ENCODE measurements at regions not wholly inside any gene's neighbourhood (a gene's known extent, or its start where the extent isn't known, plus 50 kb on each side); places are given as distances from the start of the nearest gene placed in this dataset.

DNA sequence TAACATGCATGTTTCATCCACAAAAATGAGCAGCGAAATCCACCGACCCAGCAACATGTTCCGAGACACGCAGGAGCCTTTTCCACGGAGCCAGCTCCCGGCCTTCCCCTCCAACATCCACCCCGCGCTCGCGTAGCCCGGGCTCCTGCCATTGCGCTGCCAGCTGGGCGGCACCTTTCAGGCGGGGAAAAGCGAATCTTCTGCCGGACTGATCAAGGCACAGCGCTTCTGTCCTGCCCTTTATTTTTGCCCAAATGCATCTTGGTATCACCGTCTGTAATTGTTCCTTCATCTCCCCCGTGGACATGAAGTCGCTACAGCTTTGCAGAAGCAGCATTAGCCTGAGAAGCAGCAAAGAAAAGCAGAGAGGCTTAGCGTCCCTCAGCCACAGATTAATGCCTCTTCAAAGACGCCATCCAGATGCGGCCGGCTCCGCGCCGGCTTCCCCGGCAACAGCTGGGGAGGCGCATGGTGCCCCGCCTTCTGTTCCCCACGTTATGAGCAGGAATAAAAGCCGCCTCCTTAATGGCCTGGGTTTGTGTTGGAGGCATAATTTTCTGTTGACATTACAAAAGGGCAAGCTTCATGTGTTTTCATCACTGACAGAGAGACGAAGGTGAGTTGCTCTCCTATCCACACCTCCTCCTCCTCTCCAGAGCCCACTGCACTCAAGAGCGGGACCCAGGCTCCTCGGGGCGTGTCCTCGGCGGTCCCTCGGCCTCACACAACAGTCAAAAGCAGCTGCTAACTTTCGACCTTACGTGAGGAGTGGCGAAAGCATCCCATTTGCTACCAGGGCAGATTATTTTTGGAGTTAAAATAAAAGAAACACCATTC, 122.1 kb upstream of the SALL3 start:
- Histone ChIP-seq H3K27me3 (ENCODE audit: control insufficient read depth in 5 of 5, insufficient read depth in 4 of 5, low read length in 5 of 5) (peaks cover 10 to 24% (median 15%) of the 10 kb centered on the region in 5 donors), H3K9me3 (ENCODE audit: control insufficient read depth in 5 of 5, low read length in 5 of 5) (peaks cover 0 to 14% (median 0%) of the 10 kb centered on the region in 5 donors)

DNA sequence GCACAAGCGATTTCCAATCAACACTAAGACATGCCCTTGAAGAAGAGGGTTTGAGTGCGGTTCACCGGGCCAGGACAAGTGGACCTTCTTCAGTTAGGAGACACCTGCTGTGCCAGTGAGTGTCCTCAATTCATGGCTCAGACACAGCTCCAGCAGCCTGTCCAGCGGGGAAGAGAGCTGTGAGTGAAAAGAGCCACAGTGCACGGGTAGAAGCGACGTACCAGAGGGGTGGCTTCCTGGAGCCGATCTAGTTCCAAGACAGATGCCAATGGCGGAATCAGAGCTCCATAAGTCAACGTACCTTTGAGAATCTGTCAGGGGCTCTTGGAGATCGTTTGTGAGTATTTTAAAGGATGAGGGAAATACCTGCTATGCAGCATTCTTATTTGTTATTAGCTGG, 119.9 kb upstream of the SALL3 start:
- H3K9me3 ChIP-seq (ENCODE audit: control insufficient read depth in 5 of 5, low read length in 5 of 5): peaks cover 0 to 5% (median 0%) of the 10 kb centered on the region in 5 donors
- H3K27me3 ChIP-seq (ENCODE audit: control insufficient read depth in 5 of 5, insufficient read depth in 4 of 5, low read length in 5 of 5): peaks cover 10 to 32% (median 15%) of the 10 kb centered on the region in 5 donors
- no peak overlapping the region for H3K27ac ChIP-seq (ENCODE audit: low read depth, low read length)
- H3K9ac ChIP-seq (ENCODE audit: low read length in 5 of 5): no peak overlapping the region
- no peaks in the 10 kb centered on the region for H3K4me1 ChIP-seq (ENCODE audit: control insufficient read depth in 5 of 5, insufficient read depth in 5 of 5, low read length in 5 of 5)
- H3K36me3 ChIP-seq (ENCODE audit: control insufficient read depth in 5 of 5, insufficient read depth in 5 of 5, low read length in 5 of 5): no peaks in the 10 kb centered on the region
- H3K4me3 ChIP-seq (ENCODE audit: low read depth in 1 of 5, low read length in 5 of 5): no peak overlapping the region

More for the DNA sequence above, 122.1 kb upstream of the SALL3 start:
- Histone ChIP-seq H3K9ac (ENCODE audit: low read length in 5 of 5) (no peak overlapping the region), H3K4me3 (ENCODE audit: low read depth in 1 of 5, low read length in 5 of 5) (no peak overlapping the region), H3K36me3 (ENCODE audit: control insufficient read depth in 5 of 5, insufficient read depth in 5 of 5, low read length in 5 of 5) (no peaks in the 10 kb centered on the region), H3K27ac (ENCODE audit: low read depth, low read length) (no peak overlapping the region), H3K4me1 (ENCODE audit: control insufficient read depth in 5 of 5, insufficient read depth in 5 of 5, low read length in 5 of 5) (no peaks in the 10 kb centered on the region)

DNA sequence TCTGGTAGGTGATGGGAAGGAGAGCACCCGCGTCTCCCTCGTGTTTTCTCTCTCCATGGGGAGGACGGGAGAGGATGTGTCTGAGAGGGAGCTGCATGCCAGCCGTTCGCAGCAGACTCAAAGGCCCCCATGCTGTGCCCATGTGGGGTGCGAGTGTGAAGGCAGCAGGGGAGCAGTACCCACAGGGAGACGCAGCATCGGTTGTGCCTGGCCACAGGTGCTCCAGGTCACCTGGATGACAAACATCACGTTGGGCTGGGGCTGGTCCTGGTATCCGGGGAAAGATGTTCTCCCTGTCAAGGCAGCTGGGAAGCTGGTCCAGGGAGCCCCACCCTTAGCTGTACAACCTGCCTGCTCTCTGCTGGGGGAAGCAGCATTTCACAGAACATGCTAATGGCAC, 119.5 kb upstream of the SALL3 start:
- H3K4me1 ChIP-seq (ENCODE audit: control insufficient read depth in 5 of 5, insufficient read depth in 5 of 5, low read length in 5 of 5): no peaks in the 10 kb centered on the region
- peaks cover 10 to 32% (median 17%) of the 10 kb centered on the region in 5 donors for H3K27me3 ChIP-seq (ENCODE audit: control insufficient read depth in 5 of 5, insufficient read depth in 4 of 5, low read length in 5 of 5)
- no peak overlapping the region for H3K9ac ChIP-seq (ENCODE audit: low read length in 5 of 5)
- H3K9me3 ChIP-seq (ENCODE audit: control insufficient read depth in 5 of 5, low read length in 5 of 5): peaks cover 0 to 3% (median 0%) of the 10 kb centered on the region in 5 donors
- no peak overlapping the region for H3K27ac ChIP-seq (ENCODE audit: low read depth, low read length)
- H3K4me3 ChIP-seq (ENCODE audit: low read depth in 1 of 5, low read length in 5 of 5): no peak overlapping the region
- H3K36me3 ChIP-seq (ENCODE audit: control insufficient read depth in 5 of 5, insufficient read depth in 5 of 5, low read length in 5 of 5): no peaks in the 10 kb centered on the region

DNA sequence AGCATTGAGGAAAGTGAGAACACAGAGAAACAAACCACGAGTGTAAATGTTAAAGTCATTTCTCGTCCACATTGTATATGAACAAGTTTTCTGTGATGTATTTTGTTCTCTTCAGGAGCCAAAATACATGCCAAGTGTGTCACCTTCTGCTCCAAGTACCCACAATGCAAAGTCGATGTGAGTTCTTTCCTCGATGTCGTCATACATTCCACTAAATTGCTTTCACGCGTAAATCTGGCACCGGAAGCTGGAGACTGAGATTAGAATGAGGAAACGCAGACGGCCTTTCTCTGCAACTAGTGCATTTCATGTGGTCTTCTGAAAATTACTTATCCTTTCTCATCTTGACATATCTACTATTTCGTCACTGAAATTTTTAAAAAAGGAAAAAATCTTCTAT, 118.5 kb upstream of the SALL3 start:
- Histone ChIP-seq H3K4me3 (ENCODE audit: low read depth in 1 of 5, low read length in 5 of 5) (no peak overlapping the region), H3K9me3 (ENCODE audit: control insufficient read depth in 5 of 5, low read length in 5 of 5) (peaks cover 0 to 3% (median 0%) of the 10 kb centered on the region in 5 donors), H3K27ac (ENCODE audit: low read depth, low read length) (no peak overlapping the region), H3K4me1 (ENCODE audit: control insufficient read depth in 5 of 5, insufficient read depth in 5 of 5, low read length in 5 of 5) (no peaks in the 10 kb centered on the region), H3K9ac (ENCODE audit: low read length in 5 of 5) (no peak overlapping the region), H3K36me3 (ENCODE audit: control insufficient read depth in 5 of 5, insufficient read depth in 5 of 5, low read length in 5 of 5) (no peaks in the 10 kb centered on the region), H3K27me3 (ENCODE audit: control insufficient read depth in 5 of 5, insufficient read depth in 4 of 5, low read length in 5 of 5) (peaks cover 9 to 32% (median 17%) of the 10 kb centered on the region in 5 donors)

DNA sequence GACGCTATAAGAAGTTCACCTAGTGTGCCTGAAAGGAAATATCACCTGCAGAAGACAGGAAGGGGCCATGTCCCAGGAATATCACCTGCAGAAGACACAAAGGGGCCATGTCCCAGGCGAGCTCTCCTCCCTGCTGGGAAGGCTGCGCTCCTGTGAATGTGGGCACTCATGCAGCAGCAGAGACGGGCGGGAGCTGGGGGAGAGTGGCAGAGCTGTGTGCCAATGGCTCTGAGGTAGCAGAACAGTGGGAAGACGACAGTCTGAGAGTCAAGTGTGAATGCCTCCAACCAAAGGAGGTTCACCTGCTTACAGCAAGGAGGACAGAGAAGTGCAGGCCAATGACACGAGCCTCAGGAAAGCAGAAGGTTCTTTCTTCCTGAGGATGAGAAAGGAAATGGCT, 117.9 kb upstream of the SALL3 start:
- Histone ChIP-seq H3K4me1 (ENCODE audit: control insufficient read depth in 5 of 5, insufficient read depth in 5 of 5, low read length in 5 of 5) (no peaks in the 10 kb centered on the region), H3K4me3 (ENCODE audit: low read depth in 1 of 5, low read length in 5 of 5) (no peak overlapping the region), H3K9me3 (ENCODE audit: control insufficient read depth in 5 of 5, low read length in 5 of 5) (peaks cover 0 to 3% (median 0%) of the 10 kb centered on the region in 5 donors), H3K27ac (ENCODE audit: low read depth, low read length) (no peak overlapping the region), H3K36me3 (ENCODE audit: control insufficient read depth in 5 of 5, insufficient read depth in 5 of 5, low read length in 5 of 5) (no peaks in the 10 kb centered on the region), H3K9ac (ENCODE audit: low read length in 5 of 5) (no peak overlapping the region), H3K27me3 (ENCODE audit: control insufficient read depth in 5 of 5, insufficient read depth in 4 of 5, low read length in 5 of 5) (peaks cover 7 to 28% (median 17%) of the 10 kb centered on the region in 5 donors)

DNA sequence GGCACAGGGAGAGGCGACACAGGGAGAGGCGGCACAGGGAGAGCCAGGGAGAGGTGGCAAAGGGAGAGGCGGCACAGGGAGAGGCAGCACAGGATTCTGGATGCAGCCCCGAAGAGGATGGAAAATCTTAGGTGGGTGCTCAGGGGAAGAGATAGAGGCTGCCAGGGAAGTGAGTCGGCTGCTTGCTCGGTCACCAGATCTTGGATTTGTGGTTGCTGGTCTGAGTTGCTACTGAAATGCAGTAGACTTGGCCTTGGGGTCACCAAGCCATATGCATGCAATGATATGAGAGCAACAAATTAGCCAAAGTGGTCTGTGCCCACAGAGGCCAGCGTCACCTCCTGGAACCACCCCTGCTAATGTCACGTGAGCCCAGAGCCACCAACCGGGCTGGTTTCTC, 117.2 kb upstream of the SALL3 start:
- H3K4me1 ChIP-seq (ENCODE audit: control insufficient read depth in 5 of 5, insufficient read depth in 5 of 5, low read length in 5 of 5): no peaks in the 10 kb centered on the region
- peaks cover 5 to 21% (median 17%) of the 10 kb centered on the region in 5 donors for H3K27me3 ChIP-seq (ENCODE audit: control insufficient read depth in 5 of 5, insufficient read depth in 4 of 5, low read length in 5 of 5)
- H3K27ac ChIP-seq (ENCODE audit: low read depth, low read length): no peak overlapping the region
- H3K9ac ChIP-seq (ENCODE audit: low read length in 5 of 5): no peak overlapping the region
- peaks cover 0 to 3% (median 0%) of the 10 kb centered on the region in 5 donors for H3K9me3 ChIP-seq (ENCODE audit: control insufficient read depth in 5 of 5, low read length in 5 of 5)
- H3K36me3 ChIP-seq (ENCODE audit: control insufficient read depth in 5 of 5, insufficient read depth in 5 of 5, low read length in 5 of 5): no peaks in the 10 kb centered on the region
- no peak overlapping the region for H3K4me3 ChIP-seq (ENCODE audit: low read depth in 1 of 5, low read length in 5 of 5)

DNA sequence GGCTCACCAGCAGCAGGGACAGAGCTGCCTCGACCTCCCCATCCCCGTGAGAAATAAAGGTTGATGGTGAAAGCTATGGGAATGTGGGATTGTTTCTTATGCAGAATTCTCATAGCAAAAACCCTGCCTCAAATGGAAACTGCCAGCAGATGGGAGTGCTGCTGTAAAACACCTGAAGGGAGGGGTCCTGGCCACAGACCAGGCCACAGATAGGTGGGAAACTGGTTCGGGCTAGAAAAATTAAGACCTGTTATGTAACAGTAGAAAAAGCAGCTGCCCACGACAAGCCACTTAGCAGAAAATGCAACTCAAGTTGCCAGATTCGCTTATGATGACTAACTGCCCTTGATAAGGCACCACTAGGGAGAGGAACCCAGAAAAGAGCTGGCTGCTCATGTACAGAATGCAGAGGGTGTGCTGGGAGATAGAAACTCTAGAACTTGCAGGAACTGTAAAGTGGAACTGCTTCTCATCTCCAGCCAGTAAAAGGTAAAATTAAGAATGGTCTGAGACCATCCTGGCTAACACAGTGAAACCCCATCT, 114.5 kb upstream of the SALL3 start:
- peaks cover under 1 to 17% (median 12%) of the 10 kb centered on the region in 5 donors for H3K27me3 ChIP-seq (ENCODE audit: control insufficient read depth in 5 of 5, insufficient read depth in 4 of 5, low read length in 5 of 5)
- H3K27ac ChIP-seq (ENCODE audit: low read depth, low read length): no peak overlapping the region
- no peaks in the 10 kb centered on the region for H3K4me1 ChIP-seq (ENCODE audit: control insufficient read depth in 5 of 5, insufficient read depth in 5 of 5, low read length in 5 of 5)
- no peak overlapping the region for H3K9ac ChIP-seq (ENCODE audit: low read length in 5 of 5)
- no peaks in the 10 kb centered on the region for H3K36me3 ChIP-seq (ENCODE audit: control insufficient read depth in 5 of 5, insufficient read depth in 5 of 5, low read length in 5 of 5)
- no peak overlapping the region for H3K4me3 ChIP-seq (ENCODE audit: low read depth in 1 of 5, low read length in 5 of 5)
- H3K9me3 ChIP-seq (ENCODE audit: control insufficient read depth in 5 of 5, low read length in 5 of 5): peaks cover 0 to 3% (median 0%) of the 10 kb centered on the region in 5 donors

DNA sequence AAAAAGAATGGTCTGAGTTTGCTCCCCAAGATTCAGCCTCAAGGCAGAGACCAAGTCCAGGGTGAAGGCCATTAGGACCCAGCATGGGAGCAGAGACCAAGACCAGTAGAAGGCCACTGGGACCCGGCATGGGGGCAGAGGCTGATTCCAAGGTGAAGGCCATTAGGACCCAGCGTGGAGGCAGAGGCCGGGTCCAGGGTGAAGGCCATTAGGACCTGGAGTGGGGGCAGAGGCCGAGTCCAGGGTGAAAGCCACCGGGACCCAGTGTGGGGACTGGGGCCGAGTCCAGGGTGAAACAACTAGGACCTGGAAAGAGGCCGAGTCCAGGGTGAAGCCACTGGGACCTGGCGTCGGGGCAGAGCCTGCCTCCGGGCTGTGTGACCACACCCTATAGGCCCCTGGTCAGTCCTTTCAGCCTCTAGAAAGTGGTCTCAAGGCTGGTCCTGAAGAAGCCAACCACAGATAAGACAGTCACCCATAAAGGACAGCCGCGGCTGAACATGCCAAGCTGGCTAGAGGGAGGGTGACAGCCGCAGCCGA, 113.8 kb upstream of the SALL3 start:
- H3K4me3 ChIP-seq (ENCODE audit: low read depth in 1 of 5, low read length in 5 of 5): no peak overlapping the region
- no peak overlapping the region for H3K9ac ChIP-seq (ENCODE audit: low read length in 5 of 5)
- no peaks in the 10 kb centered on the region for H3K36me3 ChIP-seq (ENCODE audit: control insufficient read depth in 5 of 5, insufficient read depth in 5 of 5, low read length in 5 of 5)
- H3K27me3 ChIP-seq (ENCODE audit: control insufficient read depth in 5 of 5, insufficient read depth in 4 of 5, low read length in 5 of 5): peaks cover 2 to 15% (median 9%) of the 10 kb centered on the region in 5 donors
- no peaks in the 10 kb centered on the region for H3K4me1 ChIP-seq (ENCODE audit: control insufficient read depth in 5 of 5, insufficient read depth in 5 of 5, low read length in 5 of 5)
- H3K27ac ChIP-seq (ENCODE audit: low read depth, low read length): no peak overlapping the region
- H3K9me3 ChIP-seq (ENCODE audit: control insufficient read depth in 5 of 5, low read length in 5 of 5): peaks cover 0 to 3% (median 0%) of the 10 kb centered on the region in 5 donors

DNA sequence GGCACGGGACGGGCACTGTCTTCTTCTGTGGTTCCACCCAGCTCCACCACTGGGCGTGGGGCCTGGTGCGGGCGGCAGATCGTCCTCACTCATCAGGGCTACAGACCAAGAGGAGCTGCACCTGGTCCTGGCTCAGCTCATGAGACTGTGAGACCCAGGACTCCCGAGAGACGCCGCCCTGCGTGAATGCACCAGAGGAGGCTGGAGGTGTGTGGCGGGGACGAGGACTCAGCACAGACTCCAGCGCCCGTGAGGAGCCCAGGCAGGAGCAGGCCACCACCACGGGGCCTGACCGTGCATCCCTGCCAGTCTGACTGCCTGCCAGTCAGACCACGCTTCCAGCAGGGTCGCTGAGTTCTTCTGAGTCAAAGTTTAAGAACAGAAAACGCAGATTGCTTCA, 112.5 kb upstream of the SALL3 start:
- Histone ChIP-seq H3K27me3 (ENCODE audit: control insufficient read depth in 5 of 5, insufficient read depth in 4 of 5, low read length in 5 of 5) (peaks cover 2 to 10% (median 7%) of the 10 kb centered on the region in 5 donors), H3K4me3 (ENCODE audit: low read depth in 1 of 5, low read length in 5 of 5) (no peak overlapping the region), H3K36me3 (ENCODE audit: control insufficient read depth in 5 of 5, insufficient read depth in 5 of 5, low read length in 5 of 5) (no peaks in the 10 kb centered on the region), H3K4me1 (ENCODE audit: control insufficient read depth in 5 of 5, insufficient read depth in 5 of 5, low read length in 5 of 5) (no peaks in the 10 kb centered on the region), H3K27ac (ENCODE audit: low read depth, low read length) (no peak overlapping the region), H3K9me3 (ENCODE audit: control insufficient read depth in 5 of 5, low read length in 5 of 5) (peaks cover 0 to 3% (median 0%) of the 10 kb centered on the region in 5 donors), H3K9ac (ENCODE audit: low read length in 5 of 5) (no peak overlapping the region)
